Smooth muscle cell (in vitro differentiated cells): ENCODE measurements at regions not wholly inside any gene's neighbourhood (a gene's known extent, or its start where the extent isn't known, plus 50 kb on each side); places are given as distances from the start of the nearest gene placed in this dataset.

Experiments
- DNase-seq: peaks from one replicate; lab custom pipeline; 2025; ENCODE audit not compliant: unreplicated experiment; lab: John Stamatoyannopoulos, UW
- H2AFZ ChIP-seq: fragments of 200-600 bp; sonication (generic); 2 replicates; pipeline ENCODE4 v1.6.0; 2016; ENCODE audit warnings: antibody characterized with exemption, low read depth, mild to moderate bottlenecking
- H3F3A ChIP-seq: fragments of 200-600 bp; sonication (generic); 2 replicates; pipeline ENCODE4 v1.6.0; 2017; ENCODE audit warnings: antibody characterized with exemption, low read depth
- H3K27ac ChIP-seq: fragments of 200-600 bp; sonication (generic); 2 replicates; pipeline ENCODE4 v1.5.1; 2016; ENCODE audit warnings: low read depth, mild to moderate bottlenecking
- H3K27me3 ChIP-seq: fragments of 200-600 bp; sonication (generic); 2 replicates; pipeline ENCODE4 v1.6.1; 2016; ENCODE audit warnings: low read depth, mild to moderate bottlenecking
- H3K36me3 ChIP-seq: fragments of 200-600 bp; sonication (generic); 2 replicates; pipeline ENCODE4 v1.5.1; 2016; ENCODE audit warnings: low read depth
- H3K4me1 ChIP-seq: fragments of 200-600 bp; sonication (generic); 2 replicates; pipeline ENCODE4 v1.5.1; 2016; ENCODE audit warnings: low read depth
- H3K4me2 ChIP-seq: fragments of 200-600 bp; sonication (generic); 2 replicates; pipeline ENCODE4 v1.6.0; 2016; ENCODE audit warnings: mild to moderate bottlenecking
- H3K4me3 ChIP-seq: fragments of 200-600 bp; sonication (generic); 2 replicates; pipeline ENCODE4 v1.5.1; 2016; ENCODE audit warnings: mild to moderate bottlenecking
- H3K79me2 ChIP-seq: fragments of 200-600 bp; sonication (generic); 2 replicates; pipeline ENCODE4 v1.6.0; 2016; ENCODE audit warnings: low read depth, mild to moderate bottlenecking
- H3K9ac ChIP-seq: fragments of 200-600 bp; sonication (generic); 2 replicates; pipeline ENCODE4 v1.6.0; 2016; ENCODE audit warnings: low read depth
- H3K9me3 ChIP-seq: fragments of 200-600 bp; sonication (generic); replicated peaks from 2 replicates; pipeline ENCODE4 v1.5.1; 2016; ENCODE audit warnings: low read depth
- H4K20me1 ChIP-seq: fragments of 200-600 bp; sonication (generic); 2 replicates; pipeline ENCODE4 v1.6.0; 2016; ENCODE audit warnings: low read depth
- CTCF ChIP-seq: fragments of 200-600 bp; sonication (generic); IDR thresholded peaks from 2 replicates; pipeline ENCODE4 v1.5.1; 2017; ENCODE audit warnings: borderline replicate concordance, mild to moderate bottlenecking, antibody characterized with exemption; ENCODE audit not compliant: insufficient read depth, poor library complexity, severe bottlenecking
- WGBS: methylation state at CpG from one replicate; pipeline ENCODE4 v1.1.7; 2016; ENCODE audit warnings: low lambda C conversion rate; 5-methylcytosine and 5-hydroxymethylcytosine counted together

GRCh38 chr3:187943677-187944389 lies 198.6 kb upstream of the BCL6 start:
- Histone ChIP-seq H3K36me3 (no peaks in the 10 kb centered on the region), H3K79me2 (no peaks in the 10 kb centered on the region), H4K20me1 (no peaks in the 10 kb centered on the region), H3K27ac (no peak overlapping the region), H3K4me1 (no peaks in the 10 kb centered on the region), H3K4me3 (no peak overlapping the region), H3F3A (no peaks in the 10 kb centered on the region), H3K4me2 (no peak overlapping the region), H3K9me3 (no peaks in the 10 kb centered on the region), H3K27me3 (no peaks in the 10 kb centered on the region), H2AFZ (no peak overlapping the region), H3K9ac (no peak overlapping the region)
- no peak for DNase-seq
- 74% methylated on average over 7 of the region's 7 CpGs for WGBS
- TF ChIP-seq CTCF = no peak

- H3K27me3 ChIP-seq = no peaks in the 10 kb centered on the region
- H3F3A ChIP-seq = no peaks in the 10 kb centered on the region
- no peak for TF ChIP-seq CTCF
- H3K27ac ChIP-seq = no peak overlapping the region
- DNase-seq = no peak
- 81% methylated on average over 10 of the region's 10 CpGs for WGBS
- no peak overlapping the region for H3K4me2 ChIP-seq
- H4K20me1 ChIP-seq = no peaks in the 10 kb centered on the region
- H3K9ac ChIP-seq = no peak overlapping the region
- H2AFZ ChIP-seq = no peak overlapping the region
- no peaks in the 10 kb centered on the region for H3K9me3 ChIP-seq
- no peaks in the 10 kb centered on the region for H3K79me2 ChIP-seq
- no peak overlapping the region for H3K4me3 ChIP-seq
- no peaks in the 10 kb centered on the region for H3K4me1 ChIP-seq
- H3K36me3 ChIP-seq = no peaks in the 10 kb centered on the region
These were observed 199.3 kb upstream of the BCL6 start for GRCh38 chr3:187944390-187945179.

GRCh38 chr3:187945374-187945773 lies 200.1 kb upstream of the BCL6 start:
- Histone ChIP-seq H3F3A (no peaks in the 10 kb centered on the region), H3K27me3 (no peaks in the 10 kb centered on the region), H3K9me3 (no peaks in the 10 kb centered on the region), H3K9ac (no peak overlapping the region), H3K4me1 (no peaks in the 10 kb centered on the region), H3K4me3 (no peak overlapping the region), H2AFZ (no peak overlapping the region), H3K79me2 (no peaks in the 10 kb centered on the region), H4K20me1 (no peaks in the 10 kb centered on the region), H3K4me2 (no peak overlapping the region), H3K27ac (no peak overlapping the region), H3K36me3 (no peaks in the 10 kb centered on the region)
- 86% methylated on average over 2 of the region's 2 CpGs for WGBS
- DNase-seq = no peak
- no peak for TF ChIP-seq CTCF
